ENCODE measurements at regions not wholly inside any gene's neighbourhood (a gene's known extent, or its start where the extent isn't known, plus 50 kb on each side); places are given as distances from the start of the nearest gene placed in this dataset.

DNA sequence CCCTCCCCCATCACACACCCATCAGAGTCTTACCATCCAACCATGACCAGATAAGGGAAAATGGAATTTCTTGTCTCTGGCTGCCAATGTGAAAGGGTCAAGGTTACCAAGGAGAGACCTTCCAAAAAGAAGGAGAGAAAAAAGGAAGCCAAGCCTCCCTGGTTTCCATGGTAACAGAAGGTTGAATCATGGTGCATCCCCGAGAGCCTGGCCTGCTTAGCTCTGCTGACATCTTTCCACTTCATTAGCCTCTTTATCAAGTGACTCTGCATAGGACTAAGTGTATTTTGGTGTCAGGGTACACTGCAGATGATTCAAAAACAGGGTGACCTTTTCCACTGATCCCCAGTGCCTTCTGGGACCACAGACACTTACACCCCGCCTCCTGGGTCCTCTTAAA, 225.7 kb upstream of the PPP2R3A start:
- TF ChIP-seq POLR2A (IDR thresholded peaks at IDR 0.05), result no peak
- TF ChIP-seq, protein P1, sequence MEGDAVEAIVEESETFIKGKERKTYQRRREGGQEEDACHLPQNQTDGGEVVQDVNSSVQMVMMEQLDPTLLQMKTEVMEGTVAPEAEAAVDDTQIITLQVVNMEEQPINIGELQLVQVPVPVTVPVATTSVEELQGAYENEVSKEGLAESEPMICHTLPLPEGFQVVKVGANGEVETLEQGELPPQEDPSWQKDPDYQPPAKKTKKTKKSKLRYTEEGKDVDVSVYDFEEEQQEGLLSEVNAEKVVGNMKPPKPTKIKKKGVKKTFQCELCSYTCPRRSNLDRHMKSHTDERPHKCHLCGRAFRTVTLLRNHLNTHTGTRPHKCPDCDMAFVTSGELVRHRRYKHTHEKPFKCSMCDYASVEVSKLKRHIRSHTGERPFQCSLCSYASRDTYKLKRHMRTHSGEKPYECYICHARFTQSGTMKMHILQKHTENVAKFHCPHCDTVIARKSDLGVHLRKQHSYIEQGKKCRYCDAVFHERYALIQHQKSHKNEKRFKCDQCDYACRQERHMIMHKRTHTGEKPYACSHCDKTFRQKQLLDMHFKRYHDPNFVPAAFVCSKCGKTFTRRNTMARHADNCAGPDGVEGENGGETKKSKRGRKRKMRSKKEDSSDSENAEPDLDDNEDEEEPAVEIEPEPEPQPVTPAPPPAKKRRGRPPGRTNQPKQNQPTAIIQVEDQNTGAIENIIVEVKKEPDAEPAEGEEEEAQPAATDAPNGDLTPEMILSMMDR (IDR thresholded peaks at IDR 0.05), result no peak
